Liver (tissue), 8 donors: ENCODE measurements at regions not wholly inside any gene's neighbourhood (a gene's known extent, or its start where the extent isn't known, plus 50 kb on each side); places are given as distances from the start of the nearest gene placed in this dataset.

Experiments
- DNase-seq: peaks from one replicate; pipeline ENCODE4 v3.0.0-alpha.2; 2017; ENCODE audit warnings: low spot score
- H3K27ac ChIP-seq, 2 donors: one replicate each; pipeline ENCODE4 v1.7.0; 2013; ENCODE audit warnings: inconsistent platforms in 2 of 2, low read length in 2 of 2, control low read depth in 1 of 2, low read depth in 1 of 2, mild to moderate bottlenecking in 1 of 2
- H3K27me3 ChIP-seq, 4 donors: one replicate each; pipeline versions ENCODE4 v1.6.1 to v1.7.0; 2013; ENCODE audit warnings: low read length in 3 of 4, inconsistent platforms in 1 of 4, mild to moderate bottlenecking in 1 of 4, moderate library complexity in 1 of 4; ENCODE audit not compliant: control insufficient read depth in 4 of 4, insufficient read depth in 4 of 4
- H3K36me3 ChIP-seq, 4 donors: one replicate each; pipeline versions ENCODE4 v1.6.1 to v1.7.0; 2013; ENCODE audit warnings: low read length in 3 of 4, mild to moderate bottlenecking in 3 of 4, low read depth in 1 of 4, moderate library complexity in 1 of 4; ENCODE audit not compliant: control insufficient read depth in 4 of 4, insufficient read depth in 3 of 4
- H3K4me1 ChIP-seq, 4 donors: one replicate each; pipeline versions ENCODE4 v1.6.1 to v1.7.0; 2013; ENCODE audit warnings: low read length in 3 of 4, mild to moderate bottlenecking in 3 of 4, moderate library complexity in 1 of 4; ENCODE audit not compliant: control insufficient read depth in 4 of 4, insufficient read depth in 4 of 4
- H3K4me3 ChIP-seq, 3 donors: one replicate each; pipeline versions ENCODE4 v1.6.1 to v1.7.0; 2013; ENCODE audit warnings: low read length in 3 of 3, control low read depth in 1 of 3, low read depth in 1 of 3, mild to moderate bottlenecking in 1 of 3
- H3K9ac ChIP-seq, 2 donors: one replicate each; pipeline ENCODE4 v1.7.0; 2013; ENCODE audit warnings: low read length in 2 of 2, mild to moderate bottlenecking in 2 of 2, moderate library complexity in 2 of 2, control low read depth in 1 of 2, low read depth in 1 of 2
- H3K9me3 ChIP-seq, 4 donors: one replicate each; pipeline versions ENCODE4 v1.6.1 to v1.7.0; 2013; ENCODE audit warnings: low read length in 3 of 4; ENCODE audit not compliant: control insufficient read depth in 4 of 4
- ATF3 ChIP-seq: IDR thresholded peaks from 2 replicates; pipeline ENCODE4 v1.6.1; 2016; ENCODE audit warnings: antibody characterized with exemption
- CTCF ChIP-seq: fragments of 150-350 bp; IDR thresholded peaks from 2 replicates; pipeline ENCODE4 v1.5.1; 2017; ENCODE audit warnings: improper control_type of control experiment, low read depth, low read length; ENCODE audit not compliant: missing input control
- FOXA1 ChIP-seq: IDR thresholded peaks from 2 replicates; pipeline ENCODE4 v1.6.1; 2016; ENCODE audit warnings: antibody characterized with exemption
- FOXA2 ChIP-seq: IDR thresholded peaks from 2 replicates; pipeline ENCODE4 v1.6.1; 2016; ENCODE audit warnings: antibody characterized with exemption
- GABPA ChIP-seq, 2 donors: IDR thresholded peaks in 1 of 2; conservative IDR thresholded peaks in 1 of 2; 2 replicates each; pipeline ENCODE4 v1.6.1; 2016; ENCODE audit warnings: antibody characterized with exemption in 2 of 2, mild to moderate bottlenecking in 1 of 2, moderate library complexity in 1 of 2
- HNF4A ChIP-seq, 2 donors: conservative IDR thresholded peaks; 2 replicates each; pipeline ENCODE4 v1.6.1; 2016; ENCODE audit warnings: antibody characterized with exemption in 2 of 2, mild to moderate bottlenecking in 2 of 2
- HNF4G ChIP-seq: IDR thresholded peaks from 2 replicates; pipeline ENCODE4 v1.6.1; 2016; ENCODE audit warnings: antibody characterized with exemption
- JUND ChIP-seq, 2 donors: IDR thresholded peaks; 2 replicates each; pipeline ENCODE4 v1.6.1; 2016; ENCODE audit warnings: antibody characterized with exemption in 2 of 2
- MAX ChIP-seq: IDR thresholded peaks from 2 replicates; pipeline ENCODE4 v1.6.1; 2016; ENCODE audit warnings: antibody characterized with exemption
- NR2F2 ChIP-seq: IDR thresholded peaks from 2 replicates; pipeline ENCODE4 v1.6.1; 2016; ENCODE audit warnings: antibody characterized with exemption
- RAD21 ChIP-seq, 2 donors: IDR thresholded peaks; 2 replicates each; pipeline ENCODE4 v1.6.1; 2016; ENCODE audit warnings: antibody characterized with exemption in 2 of 2, mild to moderate bottlenecking in 2 of 2
- REST ChIP-seq: IDR thresholded peaks from 2 replicates; pipeline ENCODE4 v1.6.1; 2016; ENCODE audit warnings: antibody characterized with exemption, mild to moderate bottlenecking
- RXRA ChIP-seq, 2 donors: IDR thresholded peaks; 2 replicates each; pipeline ENCODE4 v1.6.1; 2017 to 2018; ENCODE audit warnings: antibody characterized with exemption in 2 of 2, mild to moderate bottlenecking in 1 of 2
- SP1 ChIP-seq: IDR thresholded peaks from 2 replicates; pipeline ENCODE4 v1.6.1; 2018; ENCODE audit warnings: antibody characterized with exemption, mild to moderate bottlenecking
- TAF1 ChIP-seq: conservative IDR thresholded peaks from 2 replicates; pipeline ENCODE4 v1.6.1; 2016; ENCODE audit warnings: antibody characterized with exemption, mild to moderate bottlenecking
- YY1 ChIP-seq: IDR thresholded peaks from 2 replicates; pipeline ENCODE4 v1.6.1; 2016; ENCODE audit warnings: antibody characterized with exemption, mild to moderate bottlenecking
- ZBTB33 ChIP-seq: IDR thresholded peaks from 2 replicates; pipeline ENCODE4 v1.6.1; 2016; ENCODE audit warnings: antibody characterized with exemption
- WGBS: extraction: QIAGEN DNeasy Blood & Tissue Kit; methylation state at CpG from one replicate; pipeline ENCODE4 v1.1.7; 2013; 5-methylcytosine and 5-hydroxymethylcytosine counted together
- donor health status: healthy.
- donor health status: healthy.
- donor health status: healthy.
- donor health status: healthy.
- donor health status: healthy.

GRCh38 chr10:64312876-64313275 is 791.7 kb downstream of the REEP3 start:
- TF ChIP-seq RXRA (IDR thresholded peaks at IDR 0.05) (no peak), JUND (IDR thresholded peaks at IDR 0.05) (no peak), FOXA2 (no peak)
- 79% methylated on average over 5 of the region's 5 CpGs for WGBS
- Histone ChIP-seq H3K9me3 (no peaks in the 10 kb centered on the region), H3K4me1 (peaks cover 0 to 12% (median 4%) of the 10 kb centered on the region in 4 donors), H3K9ac (no peak overlapping the region), H3K27ac (no peak overlapping the region), H3K36me3 (no peaks in the 10 kb centered on the region), H3K4me3 (no peak overlapping the region), H3K27me3 (no peaks in the 10 kb centered on the region)
- DNase-seq, result no peak

- Histone ChIP-seq H3K9me3 (no peaks in the 10 kb centered on the region), H3K27ac (no peak overlapping the region), H3K9ac (no peak overlapping the region), H3K27me3 (no peaks in the 10 kb centered on the region), H3K4me1 (peaks cover 0 to 12% (median 4%) of the 10 kb centered on the region in 4 donors), H3K4me3 (no peak overlapping the region), H3K36me3 (no peaks in the 10 kb centered on the region)
- no peak for TF ChIP-seq NR2F2
- no peak for TF ChIP-seq RAD21 (IDR thresholded peaks at IDR 0.05)
- no peak for TF ChIP-seq RXRA (IDR thresholded peaks at IDR 0.05)
- no peak for TF ChIP-seq FOXA2
- TF ChIP-seq GABPA (IDR thresholded peaks at IDR 0.05 in 1 of 2, conservative IDR thresholded peaks at IDR 0.05 in 1 of 2), result no peak
- TF ChIP-seq CTCF, result no peak
- TF ChIP-seq HNF4G, result no peak
- no peak for TF ChIP-seq TAF1
- no peak for TF ChIP-seq HNF4A (conservative IDR thresholded peaks at IDR 0.05)
- TF ChIP-seq ZBTB33, result no peak
- no peak for TF ChIP-seq FOXA1
- no peak for TF ChIP-seq REST
- TF ChIP-seq ATF3, result no peak
- TF ChIP-seq YY1, result no peak
- no peak for TF ChIP-seq SP1
- TF ChIP-seq MAX, result no peak
- TF ChIP-seq JUND (IDR thresholded peaks at IDR 0.05), result no peak
- 21% methylated on average over 2 of the region's 2 CpGs for WGBS
- DNase-seq, result no peak
These were observed 792.8 kb downstream of the REEP3 start for GRCh38 chr10:64313967-64314366.
